ENCODE measurements at regions not wholly inside any gene's neighbourhood (a gene's known extent, or its start where the extent isn't known, plus 50 kb on each side); places are given as distances from the start of the nearest gene placed in this dataset.
"Not testable (repeated sequence)": the region's sequence is repeated elsewhere in the genome, so short reads cannot be mapped to it uniquely, and the experiment has no call there.

GRCh38 chr12:75820071-75820470 lies 211.5 kb downstream of the PHLDA1 start:
- DNase-seq = no peak
- no peak for ATAC-seq
- intact Hi-C loops (cut with DNase I, micrococcal nuclease) = no loop called here

GRCh38 chr12:75819512-75819911 lies 212.1 kb downstream of the PHLDA1 start:
- intact Hi-C loops (cut with DNase I, micrococcal nuclease) = no loop called here
- ATAC-seq (no peak), DNase-seq (no peak)

- DNase-seq (no peak), ATAC-seq (no peak)
- intact Hi-C loops (cut with DNase I, micrococcal nuclease) = no loop called here
Measured at GRCh38 chr12:75818863-75819262, 212.7 kb downstream of the PHLDA1 start.

- DNase-seq = no peak
- peak; percentile 35 for ATAC-seq
- intact Hi-C loops (cut with DNase I, micrococcal nuclease) = no loop called here
Measured at GRCh38 chr12:75816897-75817296, 214.7 kb downstream of the PHLDA1 start.

- intact Hi-C loops (cut with DNase I, micrococcal nuclease) = no loop called here
- no peak for DNase-seq
- ATAC-seq = no peak
Measured at GRCh38 chr12:75815756-75816155, 215.8 kb downstream of the PHLDA1 start.

- intact Hi-C loops (cut with DNase I, micrococcal nuclease) = no loop called here
- ATAC-seq (no peak), DNase-seq (no peak)
Measured at GRCh38 chr12:75814851-75815754, 216.5 kb downstream of the PHLDA1 start.

GRCh38 chr12:75813072-75813471 lies 218.5 kb downstream of the PHLDA1 start:
- DNase-seq (no peak), ATAC-seq (no peak)
- intact Hi-C loops (cut with DNase I, micrococcal nuclease) = no loop called here

GRCh38 chr12:75812271-75813018 lies 219.1 kb downstream of the PHLDA1 start:
- ATAC-seq (no peak), DNase-seq (no peak)
- intact Hi-C loops (cut with DNase I, micrococcal nuclease) = no loop called here

- ATAC-seq = no peak
Measured at GRCh38 chr12:75809746-75810145, 221.8 kb downstream of the PHLDA1 start.

GRCh38 chr12:75807494-75807893 lies 224.1 kb downstream of the PHLDA1 start:
- ATAC-seq = no peak
- DNase-seq = no peak
- intact Hi-C loops (cut with DNase I, micrococcal nuclease) = no loop called here

More at GRCh38 chr12:75809746-75810145, 221.8 kb downstream of the PHLDA1 start:
- intact Hi-C loops (cut with DNase I, micrococcal nuclease) = no loop called here
- DNase-seq = no peak

- DNase-seq (no peak), ATAC-seq (no peak)
- intact Hi-C loops (cut with DNase I, micrococcal nuclease) = no loop called here
Measured at GRCh38 chr12:75805905-75806304, 225.7 kb downstream of the PHLDA1 start.

GRCh38 chr12:75805320-75805719 lies 226.3 kb downstream of the PHLDA1 start:
- no peak for ATAC-seq
- no peak for DNase-seq
- intact Hi-C loops (cut with DNase I, micrococcal nuclease) = no loop called here

GRCh38 chr12:75798136-75798926 lies 233.2 kb downstream of the PHLDA1 start:
- no peak for ATAC-seq
- no peak for DNase-seq
- intact Hi-C loops (cut with DNase I, micrococcal nuclease) = no loop called here

GRCh38 chr12:75795125-75795524 lies 236.5 kb downstream of the PHLDA1 start:
- intact Hi-C loops (cut with DNase I, micrococcal nuclease) = no loop called here
- no peak for ATAC-seq
- no peak for DNase-seq

- no peak for ATAC-seq
- intact Hi-C loops (cut with DNase I, micrococcal nuclease) = no loop called here
- no peak for DNase-seq
Measured at GRCh38 chr12:75792687-75793086, 238.9 kb downstream of the PHLDA1 start.

- intact Hi-C loops (cut with DNase I, micrococcal nuclease) = no loop called here
- no peak for ATAC-seq
Measured at GRCh38 chr12:75790219-75790618, 241.4 kb downstream of the PHLDA1 start.

GRCh38 chr12:75787146-75787545 lies 244.4 kb downstream of the PHLDA1 start:
- DNase-seq; intact Hi-C loops (cut with DNase I, micrococcal nuclease); ATAC-seq: not testable (repeated sequence)

More at GRCh38 chr12:75790219-75790618, 241.4 kb downstream of the PHLDA1 start:
- no peak for DNase-seq

GRCh38 chr12:75786070-75786469 lies 245.5 kb downstream of the PHLDA1 start:
- DNase-seq = no peak
- intact Hi-C loops (cut with DNase I, micrococcal nuclease) = no loop called here
- ATAC-seq = no peak

- intact Hi-C loops (cut with DNase I, micrococcal nuclease) = no loop called here
- ATAC-seq (peak; percentile 52), DNase-seq (peak; percentile 55 to 60)
Measured at GRCh38 chr12:75784591-75784990, 247.0 kb downstream of the PHLDA1 start.
